Stomach smooth muscle (tissue), 2 donors: ENCODE measurements at regions not wholly inside any gene's neighbourhood (a gene's known extent, or its start where the extent isn't known, plus 50 kb on each side); places are given as distances from the start of the nearest gene placed in this dataset.

Experiments
- H3K27ac ChIP-seq: one replicate; pipeline ENCODE4 v1.7.0; 2013; ENCODE audit warnings: mild to moderate bottlenecking, low read length, inconsistent platforms
- H3K27me3 ChIP-seq, 2 donors: one replicate each; pipeline ENCODE4 v1.7.0; 2013; ENCODE audit warnings: low read length in 2 of 2; ENCODE audit not compliant: insufficient read depth in 2 of 2, control insufficient read depth in 1 of 2
- H3K36me3 ChIP-seq, 2 donors: one replicate each; pipeline ENCODE4 v1.7.0; 2013; ENCODE audit warnings: low read length in 2 of 2; ENCODE audit not compliant: control insufficient read depth in 2 of 2, insufficient read depth in 2 of 2
- H3K4me1 ChIP-seq: one replicate; pipeline ENCODE4 v1.7.0; 2013; ENCODE audit warnings: low read length; ENCODE audit not compliant: control insufficient read depth, insufficient read depth
- H3K4me3 ChIP-seq, 2 donors: one replicate each; pipeline ENCODE4 v1.7.0; 2013; ENCODE audit warnings: low read length in 2 of 2
- H3K9ac ChIP-seq, 2 donors: one replicate each; pipeline ENCODE4 v1.7.0; 2013; ENCODE audit warnings: low read length in 2 of 2, mild to moderate bottlenecking in 1 of 2
- H3K9me3 ChIP-seq, 2 donors: one replicate each; pipeline ENCODE4 v1.7.0; 2013; ENCODE audit warnings: low read length in 2 of 2; ENCODE audit not compliant: control insufficient read depth in 2 of 2
- donor health status: healthy.
- donor health status: Pancreatic carcinoma.

DNA sequence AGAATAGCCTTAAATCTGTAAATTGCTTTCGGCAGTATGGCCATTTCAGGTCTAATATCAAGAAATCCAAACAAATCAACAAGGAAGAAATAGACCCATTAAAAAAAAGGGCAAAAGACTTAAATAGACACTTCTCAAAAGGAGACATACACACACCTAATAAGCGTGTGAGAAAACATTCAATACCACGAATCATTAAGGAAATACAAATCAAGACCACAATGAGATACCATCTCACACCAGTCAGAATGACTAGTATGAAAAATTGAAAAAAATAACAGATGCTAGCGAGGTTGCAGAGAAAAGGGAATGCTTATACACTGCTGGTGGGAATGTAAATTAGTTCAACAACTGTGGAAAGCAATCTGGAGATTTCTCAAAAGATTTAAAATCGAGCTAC lies 243.2 kb downstream of the DSEL start:
- Histone ChIP-seq H3K27ac (no peak overlapping the region), H3K4me3 (no peak overlapping the region), H3K9ac (no peak overlapping the region), H3K36me3 (no peaks in the 10 kb centered on the region), H3K9me3 (no peaks in the 10 kb centered on the region), H3K27me3 (no peaks in the 10 kb centered on the region), H3K4me1 (no peaks in the 10 kb centered on the region)

DNA sequence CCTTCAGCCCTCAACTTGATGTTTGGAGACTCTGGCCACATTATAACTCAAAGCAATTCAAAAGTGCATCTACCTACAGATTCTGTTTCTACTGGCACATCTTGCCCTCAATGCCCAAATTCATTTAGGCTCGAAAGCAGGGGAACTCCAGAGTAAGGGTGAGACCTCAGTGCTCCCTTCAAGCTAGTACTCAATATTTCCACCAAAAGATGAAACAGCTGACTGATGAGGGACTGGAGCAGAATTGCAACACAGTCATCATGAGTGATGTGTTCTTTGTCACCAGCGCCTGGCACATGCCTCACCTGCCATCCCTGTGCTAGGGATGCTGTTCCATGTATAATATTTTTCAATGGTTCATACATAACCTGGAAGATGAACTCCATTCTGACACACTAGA lies 247.3 kb downstream of the DSEL start:
- Histone ChIP-seq H3K27me3 (no peaks in the 10 kb centered on the region), H3K4me3 (no peak overlapping the region), H3K9me3 (no peaks in the 10 kb centered on the region), H3K4me1 (no peaks in the 10 kb centered on the region), H3K9ac (no peak overlapping the region), H3K27ac (no peak overlapping the region), H3K36me3 (no peaks in the 10 kb centered on the region)

DNA sequence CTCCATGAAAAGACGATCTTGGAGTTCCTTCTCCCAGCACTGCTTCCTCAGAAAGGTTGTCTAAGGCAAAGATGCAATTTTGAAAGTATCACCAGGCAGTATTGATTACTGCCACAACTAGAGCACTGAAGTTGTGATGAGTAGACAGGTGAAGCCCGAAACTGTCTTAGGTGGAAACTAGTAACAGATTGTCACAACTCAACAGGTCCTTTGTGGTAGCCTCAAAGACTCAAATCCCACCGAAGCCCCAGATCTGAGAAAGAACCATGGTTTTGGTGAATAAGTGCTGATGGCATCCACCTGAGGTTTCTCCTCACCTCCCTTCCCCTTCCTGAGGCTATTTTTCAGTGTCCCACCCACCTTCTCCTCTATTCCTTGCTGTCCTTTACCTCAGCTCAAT lies 248.0 kb downstream of the DSEL start:
- Histone ChIP-seq H3K27me3 (no peaks in the 10 kb centered on the region), H3K4me3 (no peak overlapping the region), H3K27ac (no peak overlapping the region), H3K9ac (no peak overlapping the region), H3K36me3 (no peaks in the 10 kb centered on the region), H3K9me3 (no peaks in the 10 kb centered on the region), H3K4me1 (no peaks in the 10 kb centered on the region)

DNA sequence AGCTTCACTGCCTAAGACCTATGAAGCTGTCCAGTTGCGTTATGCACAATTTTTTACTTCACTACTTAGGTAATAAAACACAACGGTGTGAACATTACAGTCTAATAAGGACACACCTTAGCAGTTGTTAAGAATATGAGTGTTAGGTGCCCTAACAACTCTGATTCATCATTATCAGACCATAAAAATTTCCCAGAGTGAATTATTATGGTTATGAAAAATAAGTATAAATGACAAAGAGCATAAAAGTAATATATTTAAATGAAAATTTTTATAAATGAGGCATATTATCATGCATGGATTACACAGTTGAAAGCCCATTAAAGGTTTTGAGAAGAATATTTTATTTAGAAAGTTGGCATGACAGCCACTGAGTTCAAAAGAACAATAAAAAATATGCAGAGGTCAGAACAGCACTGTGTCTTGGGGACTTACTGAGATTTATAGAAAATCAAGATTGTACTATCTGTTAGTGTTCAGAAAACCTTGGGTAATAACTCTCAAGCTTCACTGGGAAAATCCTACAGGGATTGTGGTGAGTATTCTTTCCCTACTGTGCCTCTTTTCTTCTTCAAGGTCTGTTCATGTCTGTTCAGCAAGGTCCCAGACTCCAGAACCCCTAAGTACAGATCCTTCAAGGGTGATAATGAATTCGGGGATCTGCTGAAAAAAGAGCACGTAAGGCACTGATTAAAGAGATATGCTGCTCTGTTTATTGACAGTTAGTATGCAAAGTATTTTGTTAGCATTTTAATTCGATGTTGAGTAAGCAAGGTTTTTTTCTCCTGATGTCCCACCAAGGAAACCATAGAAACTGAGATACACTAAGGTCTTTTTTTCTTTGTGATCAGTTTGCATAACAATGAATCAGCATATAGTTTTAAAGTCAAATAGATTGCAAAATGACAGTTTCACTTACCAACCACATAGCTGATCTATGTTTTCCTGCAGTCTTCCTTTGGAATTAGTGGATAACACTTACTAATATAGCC lies 250.0 kb downstream of the DSEL start:
- Histone ChIP-seq H3K36me3 (no peaks in the 10 kb centered on the region), H3K9me3 (no peaks in the 10 kb centered on the region), H3K27me3 (no peaks in the 10 kb centered on the region), H3K9ac (no peak overlapping the region), H3K4me3 (no peak overlapping the region), H3K4me1 (no peaks in the 10 kb centered on the region), H3K27ac (no peak overlapping the region)

GRCh38 chr18:67265464-67266245 lies 250.9 kb downstream of the DSEL start:
- H3K9ac ChIP-seq, result no peak overlapping the region
- no peak overlapping the region for H3K4me3 ChIP-seq
- H3K36me3 ChIP-seq, result no peaks in the 10 kb centered on the region
- H3K27ac ChIP-seq, result no peak overlapping the region
- H3K27me3 ChIP-seq, result no peaks in the 10 kb centered on the region
- no peaks in the 10 kb centered on the region for H3K9me3 ChIP-seq
- no peaks in the 10 kb centered on the region for H3K4me1 ChIP-seq

DNA sequence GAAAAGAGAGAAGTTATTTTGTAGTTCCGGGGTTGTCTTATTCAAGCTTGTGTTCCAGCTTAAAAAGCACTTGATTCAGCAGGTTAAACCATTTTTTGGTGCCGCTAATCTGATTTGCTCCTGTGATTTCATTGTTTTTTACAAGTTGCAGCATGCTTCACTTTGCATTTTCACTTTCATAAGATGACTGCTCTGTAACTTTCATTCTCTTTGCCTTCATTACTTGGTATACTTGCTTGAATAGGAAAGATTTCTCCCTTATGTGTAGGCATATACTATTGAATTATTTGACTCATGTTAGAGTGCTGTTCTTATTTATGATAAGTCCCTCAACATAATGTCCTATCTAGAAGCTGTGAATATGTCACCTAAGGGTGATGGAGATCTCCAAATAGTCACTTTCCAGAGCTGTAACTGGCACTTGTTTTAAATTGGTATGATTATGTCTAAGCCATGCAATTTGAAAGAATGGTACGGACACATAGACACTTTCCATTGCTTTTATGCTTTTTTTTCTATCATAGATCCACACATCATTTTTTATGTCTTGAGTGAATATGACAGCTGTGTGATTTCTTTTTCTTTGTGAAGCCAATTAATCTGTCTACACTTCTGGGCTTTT lies 254.5 kb downstream of the DSEL start:
- no peak overlapping the region for H3K27ac ChIP-seq
- no peak overlapping the region for H3K4me3 ChIP-seq
- H3K4me1 ChIP-seq, result no peaks in the 10 kb centered on the region
- H3K27me3 ChIP-seq, result no peaks in the 10 kb centered on the region
- no peaks in the 10 kb centered on the region for H3K36me3 ChIP-seq
- no peaks in the 10 kb centered on the region for H3K9me3 ChIP-seq
- H3K9ac ChIP-seq, result no peak overlapping the region

DNA sequence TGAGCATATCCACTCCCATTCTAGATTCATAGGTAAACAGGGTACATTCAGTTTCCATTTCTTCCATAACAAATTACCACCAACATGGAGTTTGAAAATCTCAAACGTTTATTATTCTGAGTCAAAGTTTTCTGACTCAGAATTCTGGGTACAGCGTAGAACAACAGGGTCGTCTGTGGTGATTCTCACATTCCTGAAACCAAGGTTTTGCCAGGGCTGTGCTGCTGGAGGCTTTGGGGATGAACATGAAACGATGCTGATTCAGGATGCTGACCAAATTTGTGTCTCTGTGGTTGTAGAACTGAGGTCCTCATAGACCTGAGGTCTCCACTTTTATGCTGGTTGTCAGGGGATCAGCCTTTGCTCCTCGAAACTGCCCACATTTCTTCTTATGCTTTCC lies 255.7 kb downstream of the DSEL start:
- Histone ChIP-seq H3K4me3 (no peak overlapping the region), H3K27ac (no peak overlapping the region), H3K4me1 (no peaks in the 10 kb centered on the region), H3K9me3 (no peaks in the 10 kb centered on the region), H3K36me3 (no peaks in the 10 kb centered on the region), H3K27me3 (no peaks in the 10 kb centered on the region), H3K9ac (no peak overlapping the region)

DNA sequence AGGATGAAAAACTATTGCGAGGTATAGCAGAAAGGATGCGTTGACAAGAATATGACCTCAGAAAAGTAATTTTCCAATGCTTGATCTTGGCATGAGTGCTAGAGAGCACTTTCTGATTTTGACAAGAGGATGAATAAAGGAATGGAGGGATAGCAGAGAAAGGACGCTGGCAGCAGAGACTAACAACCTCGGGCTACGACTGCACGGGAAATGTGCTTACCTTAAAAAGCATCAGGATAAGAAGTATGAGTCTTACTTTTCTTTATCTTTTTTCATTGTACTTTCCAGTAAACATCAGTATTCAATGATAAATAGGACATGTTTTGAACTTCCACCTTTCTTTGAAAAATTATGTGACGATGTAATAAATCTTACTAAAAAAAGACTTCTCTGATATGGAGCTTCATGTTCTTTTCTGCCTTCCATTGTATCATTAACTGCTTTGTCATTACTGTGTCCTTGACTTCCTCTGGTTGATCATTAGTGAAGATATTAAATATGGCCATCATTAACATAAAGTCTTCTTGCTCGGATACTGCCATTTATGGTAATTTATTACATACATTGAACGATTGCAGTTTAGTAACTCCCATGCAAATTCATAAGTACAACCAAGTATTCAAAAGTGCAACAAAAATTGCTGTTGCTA lies 265.6 kb downstream of the DSEL start:
- no peak overlapping the region for H3K9ac ChIP-seq
- H3K36me3 ChIP-seq, result no peaks in the 10 kb centered on the region
- H3K27ac ChIP-seq, result no peak overlapping the region
- H3K4me3 ChIP-seq, result no peak overlapping the region
- no peaks in the 10 kb centered on the region for H3K9me3 ChIP-seq
- H3K4me1 ChIP-seq, result no peaks in the 10 kb centered on the region
- H3K27me3 ChIP-seq, result no peaks in the 10 kb centered on the region

GRCh38 chr18:67243799-67244587 lies 272.5 kb downstream of the DSEL start:
- H3K27ac ChIP-seq, result no peak overlapping the region
- no peak overlapping the region for H3K9ac ChIP-seq
- no peaks in the 10 kb centered on the region for H3K36me3 ChIP-seq
- no peaks in the 10 kb centered on the region for H3K27me3 ChIP-seq
- H3K9me3 ChIP-seq, result no peaks in the 10 kb centered on the region
- H3K4me1 ChIP-seq, result no peaks in the 10 kb centered on the region
- peak overlapping the region in 1 of 2 donors; percentile 30 for H3K4me3 ChIP-seq

GRCh38 chr18:67242001-67242400 lies 274.5 kb downstream of the DSEL start:
- H3K4me3 ChIP-seq, result no peak overlapping the region
- H3K9me3 ChIP-seq, result no peaks in the 10 kb centered on the region
- H3K27ac ChIP-seq, result no peak overlapping the region

More at GRCh38 chr18:67242001-67242400, 274.5 kb downstream of the DSEL start:
- Histone ChIP-seq H3K4me1 (no peaks in the 10 kb centered on the region), H3K36me3 (no peaks in the 10 kb centered on the region), H3K9ac (no peak overlapping the region), H3K27me3 (no peaks in the 10 kb centered on the region)
